ENCODE measurements at regions not wholly inside any gene's neighbourhood (a gene's known extent, or its start where the extent isn't known, plus 50 kb on each side); places are given as distances from the start of the nearest gene placed in this dataset.
"Not testable (repeated sequence)": the region's sequence is repeated elsewhere in the genome, so short reads cannot be mapped to it uniquely, and the experiment has no call there.

DNA sequence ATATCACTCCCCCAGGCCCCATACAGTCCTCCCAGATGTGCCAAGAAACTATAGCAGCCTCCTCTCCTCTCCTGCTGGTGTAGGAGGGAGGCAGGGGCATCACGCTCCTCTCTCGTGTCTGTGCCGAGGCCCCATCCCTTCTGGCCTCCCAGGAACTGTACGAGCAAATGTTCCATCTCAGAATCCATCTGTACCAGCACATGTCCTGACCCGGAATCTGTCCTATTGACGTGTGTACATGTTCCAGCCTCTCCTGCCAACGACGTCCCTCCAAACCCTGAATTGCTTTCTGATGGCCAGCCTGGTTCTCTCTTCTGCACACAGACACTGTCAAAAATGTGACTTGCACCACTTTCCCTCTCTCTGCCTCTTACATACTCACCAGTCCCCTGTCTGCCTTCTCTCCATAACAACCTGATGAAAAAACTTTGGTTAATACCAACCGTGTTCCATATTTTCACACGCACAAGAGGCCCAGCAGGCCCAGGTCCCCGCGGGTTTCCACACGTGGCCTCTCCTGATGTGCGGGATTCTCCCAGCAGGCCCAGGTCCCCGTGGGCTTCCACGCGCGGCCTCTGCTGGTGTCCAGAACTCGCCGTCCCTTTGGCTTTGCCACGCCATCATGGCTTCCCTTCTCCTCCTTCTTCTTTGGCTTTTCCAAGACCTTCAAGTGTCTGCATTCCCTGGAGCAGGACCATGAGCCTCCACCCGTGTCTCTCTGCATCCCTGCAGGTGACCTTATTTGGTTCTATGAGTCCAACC, 125.2 kb upstream of the THBS2 start:
- DNase-seq = no peak

DNA sequence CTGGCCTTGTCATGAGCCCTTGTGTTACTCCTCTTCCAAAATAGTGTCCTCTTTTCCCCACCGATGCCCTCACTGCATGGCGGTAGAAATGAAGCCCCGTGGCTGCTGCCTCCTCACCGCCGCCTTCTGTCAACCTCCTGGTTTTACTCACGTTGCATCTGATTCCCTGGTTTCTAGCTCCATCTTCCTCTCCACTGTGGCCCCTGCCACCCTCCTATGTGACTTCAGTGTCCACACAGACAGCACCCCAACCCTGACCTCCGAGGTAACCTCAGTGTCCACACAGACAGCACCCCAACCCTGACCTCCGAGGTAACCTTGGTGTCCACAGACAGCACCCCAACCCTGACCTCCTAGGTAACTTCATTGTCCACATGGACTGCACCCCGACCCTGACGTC, 122.8 kb upstream of the THBS2 start:
- no peak for DNase-seq

DNA sequence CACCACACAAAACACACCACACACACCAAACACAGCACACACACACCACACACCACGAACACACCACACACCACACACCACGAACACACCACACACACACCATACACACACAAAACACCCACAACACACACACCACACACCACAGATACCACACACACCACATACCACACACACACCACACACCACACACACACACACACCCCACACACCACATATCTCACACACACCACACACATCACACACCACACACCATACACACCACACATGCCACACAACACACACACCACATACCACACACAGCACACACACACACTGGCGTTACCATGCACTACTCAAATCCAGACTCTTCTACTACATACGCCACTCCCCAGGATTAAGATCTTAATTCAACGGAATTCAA, 118.9 kb upstream of the THBS2 start:
- no peak for DNase-seq

DNA sequence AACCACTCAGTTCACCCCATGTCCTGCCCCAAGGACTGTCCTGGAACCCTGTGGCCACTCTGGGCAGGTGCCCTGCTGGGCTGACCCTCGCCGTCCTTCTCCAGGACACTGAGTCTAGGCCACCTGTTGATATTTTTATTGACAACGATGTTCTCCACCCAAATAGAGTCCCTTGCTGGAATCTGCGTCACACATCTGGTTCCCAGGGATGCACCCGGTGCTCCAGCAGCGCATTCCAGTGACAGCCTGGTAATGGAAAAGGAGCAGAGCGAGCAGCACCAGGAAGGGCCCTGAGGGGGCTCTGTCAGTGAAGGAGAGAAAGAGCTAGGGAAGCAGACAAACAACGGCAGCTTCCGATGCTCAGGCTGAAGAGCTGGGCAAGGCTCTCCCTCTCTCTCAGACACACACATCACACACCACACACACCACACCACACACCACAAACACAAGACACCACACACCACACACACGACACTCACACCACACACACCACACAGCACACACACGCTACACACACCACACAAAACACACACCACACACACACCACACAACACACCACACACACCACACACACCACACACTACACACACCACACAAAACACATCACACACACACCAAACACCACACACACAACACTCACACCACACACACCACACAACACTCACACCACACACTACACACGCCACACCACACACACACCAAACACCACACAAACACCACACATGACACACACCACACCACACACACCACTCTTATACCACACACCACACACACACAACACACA, 117.9 kb upstream of the THBS2 start:
- DNase-seq = peak; percentile 62

DNA sequence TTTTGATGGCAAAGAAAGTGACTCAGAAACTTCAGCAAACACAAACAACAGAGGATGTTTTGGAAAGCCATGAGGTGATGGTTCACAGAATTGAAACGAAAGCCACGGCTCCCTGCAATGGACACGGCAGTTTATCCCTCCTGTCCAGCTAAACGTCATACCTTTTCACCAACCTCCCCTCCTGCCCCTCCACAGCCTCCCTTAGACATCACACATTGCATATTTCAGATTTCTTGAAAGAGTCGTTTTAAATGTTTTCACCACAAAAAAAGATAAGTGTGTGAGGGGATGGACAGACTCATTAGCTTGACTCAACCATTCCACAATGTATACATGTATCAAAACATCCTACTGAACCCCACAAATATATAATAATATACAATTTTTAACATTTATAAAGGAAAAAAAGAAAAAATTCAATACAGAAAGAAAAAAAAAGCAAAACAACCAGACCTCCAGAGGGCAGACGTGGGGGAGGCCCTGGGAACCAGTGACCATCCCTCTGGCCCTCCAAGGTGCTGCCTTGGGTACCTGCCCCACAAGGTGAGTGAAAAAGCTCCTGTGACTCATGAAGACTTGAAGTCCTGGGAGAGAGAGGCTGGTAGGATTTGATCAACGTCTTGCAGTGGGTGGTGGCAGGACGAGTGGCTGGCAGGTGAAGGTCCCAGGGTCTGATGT, 117.2 kb upstream of the THBS2 start:
- DNase-seq = no peak

DNA sequence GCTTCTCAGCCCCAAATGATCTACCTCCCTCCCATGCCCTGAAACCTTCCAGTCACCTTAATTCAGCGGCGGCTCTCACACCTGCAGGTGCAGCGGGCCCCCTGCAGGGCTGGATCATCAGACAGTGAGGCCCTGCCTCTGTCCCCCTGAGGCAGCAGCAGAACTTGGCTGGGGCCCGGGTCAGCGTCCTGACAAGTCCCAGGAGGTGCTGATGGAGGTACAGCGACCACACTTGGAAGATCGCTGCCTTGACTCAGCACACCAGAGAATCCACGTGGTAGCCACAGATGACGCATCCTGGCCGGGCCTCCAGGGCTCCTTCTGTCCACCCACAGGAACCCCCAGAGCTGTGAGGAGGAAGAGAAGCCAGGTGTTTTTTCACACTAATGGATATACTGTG, 116.4 kb upstream of the THBS2 start:
- DNase-seq = no peak

DNA sequence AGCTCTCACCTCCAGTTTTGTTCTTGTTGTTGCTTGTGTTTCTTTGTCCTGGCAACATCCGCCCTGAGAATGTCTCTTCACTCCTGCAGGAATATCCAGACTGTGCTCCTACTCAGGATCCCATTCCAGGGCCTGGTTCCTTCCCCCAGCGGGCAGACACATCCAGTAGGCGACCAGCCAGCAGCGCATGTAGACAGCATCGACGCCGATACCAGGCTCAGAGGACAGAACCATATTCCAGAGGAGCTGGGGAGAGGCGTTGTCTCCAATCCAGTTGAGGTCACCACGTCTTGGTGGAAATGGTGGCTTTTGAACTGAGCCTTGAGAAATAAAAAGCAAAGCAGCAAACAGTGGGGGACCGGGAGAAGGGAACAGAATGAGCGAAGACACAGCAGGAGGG, 114.6 kb upstream of the THBS2 start:
- no peak for DNase-seq

DNA sequence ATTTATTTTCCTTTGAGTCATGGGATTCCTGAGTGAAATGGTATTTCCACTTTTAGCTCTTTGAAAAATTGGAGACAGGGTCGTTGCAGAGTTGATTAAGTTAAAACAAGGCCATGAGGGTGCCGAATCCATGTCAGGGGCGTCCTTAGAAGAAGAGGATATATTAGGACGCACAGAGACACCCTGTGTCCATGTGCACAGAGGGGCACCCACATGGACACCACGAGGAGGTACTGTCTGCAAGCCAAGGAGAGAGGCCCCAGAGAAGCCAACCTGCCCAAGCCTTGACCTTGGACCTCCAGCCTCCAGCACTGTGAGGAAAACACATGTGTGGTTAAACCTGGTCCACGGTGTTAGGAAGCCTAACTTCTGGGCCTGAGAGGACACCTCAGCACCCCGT, 113.9 kb upstream of the THBS2 start:
- DNase-seq = no peak

DNA sequence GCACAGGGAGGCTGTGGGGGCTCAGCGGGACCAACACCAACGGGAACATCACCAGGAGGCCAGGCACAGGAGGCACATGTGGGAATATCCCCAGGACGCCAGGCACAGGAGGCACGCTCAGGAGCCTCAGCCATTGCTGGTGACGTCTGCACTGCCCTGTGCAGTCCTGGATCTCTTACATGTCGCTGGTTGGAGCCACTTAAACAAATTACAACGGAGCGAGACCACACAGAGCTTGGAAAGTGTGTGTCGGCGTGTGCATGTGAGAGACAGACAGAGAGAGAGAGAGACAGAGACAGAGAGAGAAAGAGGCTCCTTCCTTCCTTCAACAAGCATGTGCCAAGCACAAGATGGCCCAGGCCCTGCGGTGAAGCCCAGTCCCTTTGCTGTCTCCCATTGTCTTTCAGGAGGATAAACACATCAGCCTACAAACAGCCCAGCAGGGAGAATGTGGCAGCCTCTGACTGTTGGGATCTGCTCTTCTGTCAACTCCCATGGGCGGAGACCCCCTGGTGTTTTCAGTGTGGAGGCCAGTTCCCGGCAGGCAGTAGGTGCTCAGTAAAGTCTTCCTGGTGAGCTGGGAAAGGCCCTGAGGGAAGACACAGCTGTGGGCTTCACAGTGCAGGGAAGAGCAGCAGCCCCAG, 112.7 kb upstream of the THBS2 start:
- DNase-seq = no peak

DNA sequence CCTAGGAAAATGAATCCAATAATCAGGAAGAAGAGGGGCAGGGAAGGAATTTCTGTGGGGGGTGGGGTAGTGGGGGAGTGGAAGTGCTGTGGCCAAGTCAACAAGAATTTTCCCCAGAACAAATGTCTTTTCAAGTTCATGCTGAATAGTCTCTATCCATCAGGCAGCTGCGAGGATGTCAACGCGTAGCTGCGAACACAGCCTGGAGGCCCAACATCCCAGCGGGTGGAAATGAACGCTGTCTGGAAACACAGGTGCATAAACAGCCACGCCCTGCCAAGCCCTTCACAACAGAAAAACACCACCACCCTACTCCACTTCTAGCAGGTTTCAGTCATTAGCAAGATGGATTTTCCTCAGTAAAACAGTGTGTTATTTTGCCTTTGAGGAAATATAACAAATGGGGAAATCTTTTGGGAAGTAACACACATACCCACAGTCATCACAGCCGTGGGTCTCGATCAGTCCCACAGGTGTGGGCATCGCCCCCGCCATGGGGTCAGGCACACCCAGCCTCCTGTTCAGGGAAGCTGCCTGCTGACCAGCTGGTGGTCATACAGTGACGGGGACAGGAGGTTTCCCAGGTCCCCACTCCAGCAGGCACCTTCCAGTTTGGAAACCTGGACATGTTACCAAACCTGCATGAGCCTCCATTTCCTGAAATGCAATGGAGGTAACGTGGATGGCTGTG, 112.1 kb upstream of the THBS2 start:
- no peak for DNase-seq

DNA sequence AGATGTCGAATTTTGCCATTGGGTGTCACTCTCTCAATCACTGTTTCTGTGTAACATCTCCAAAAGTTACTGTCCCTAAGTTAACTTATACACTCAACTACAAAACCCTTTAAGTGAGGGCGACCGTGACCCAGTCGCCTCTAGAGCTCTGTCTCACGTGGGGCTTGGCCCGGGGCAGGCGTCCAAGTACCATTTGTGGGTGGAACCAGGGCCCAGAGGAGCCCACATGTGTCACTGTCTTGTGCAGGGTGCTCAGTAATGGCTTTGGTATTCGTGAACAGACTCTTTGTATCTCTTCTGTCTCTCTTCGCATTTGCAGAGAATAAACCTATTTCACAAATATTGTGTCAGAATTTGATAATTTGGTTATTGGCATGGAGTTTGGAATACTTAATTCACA, 109.9 kb upstream of the THBS2 start:
- DNase-seq = peak; percentile 48

DNA sequence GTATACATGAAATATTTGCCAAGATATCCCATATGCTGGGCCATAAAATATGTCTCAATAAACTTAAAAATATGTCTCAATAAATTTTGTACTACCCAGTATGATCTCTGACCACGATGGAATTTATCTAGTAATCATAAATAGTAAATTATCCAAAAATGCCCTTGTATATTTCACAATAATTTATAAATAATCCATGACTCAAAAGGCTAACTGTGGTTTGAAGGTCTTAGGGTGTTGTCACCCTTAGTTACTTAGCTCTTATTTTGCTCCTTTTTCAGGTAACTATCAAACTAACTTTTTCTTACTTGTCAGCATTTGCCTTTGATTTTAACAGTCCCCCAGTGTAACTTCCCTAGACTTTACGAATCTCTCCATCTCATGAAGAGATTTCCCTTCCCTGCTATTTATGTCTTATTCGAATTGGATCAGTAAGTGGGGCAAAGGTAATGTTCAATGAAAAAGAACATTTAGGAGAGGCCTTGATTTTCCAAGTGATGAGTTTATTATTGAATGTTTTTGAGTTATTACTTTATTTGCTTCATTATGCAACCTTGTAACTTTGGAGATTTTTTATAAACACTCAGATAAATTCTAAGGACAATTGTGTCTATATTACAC, 109.0 kb upstream of the THBS2 start:
- DNase-seq = peak; percentile 39

DNA sequence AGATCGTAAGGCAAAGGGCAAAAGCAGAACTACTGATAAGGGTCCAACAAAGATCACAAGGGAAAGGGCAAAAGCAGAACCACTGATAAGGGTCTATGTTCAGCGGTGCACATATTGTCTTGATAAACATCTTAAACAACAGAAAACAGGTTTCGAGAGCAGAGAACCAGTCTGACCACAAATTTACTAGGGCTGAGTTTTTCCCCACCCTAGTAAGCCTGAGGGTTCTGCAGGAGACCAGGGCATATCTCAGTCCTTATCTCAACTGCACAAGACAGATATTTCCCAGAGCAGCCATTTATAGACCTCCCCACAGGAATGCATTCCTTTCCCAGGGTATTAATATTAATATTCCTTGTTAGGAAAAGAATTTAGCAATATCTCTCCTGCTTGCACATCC, 101.4 kb upstream of the THBS2 start:
- not testable (repeated sequence) for DNase-seq

DNA sequence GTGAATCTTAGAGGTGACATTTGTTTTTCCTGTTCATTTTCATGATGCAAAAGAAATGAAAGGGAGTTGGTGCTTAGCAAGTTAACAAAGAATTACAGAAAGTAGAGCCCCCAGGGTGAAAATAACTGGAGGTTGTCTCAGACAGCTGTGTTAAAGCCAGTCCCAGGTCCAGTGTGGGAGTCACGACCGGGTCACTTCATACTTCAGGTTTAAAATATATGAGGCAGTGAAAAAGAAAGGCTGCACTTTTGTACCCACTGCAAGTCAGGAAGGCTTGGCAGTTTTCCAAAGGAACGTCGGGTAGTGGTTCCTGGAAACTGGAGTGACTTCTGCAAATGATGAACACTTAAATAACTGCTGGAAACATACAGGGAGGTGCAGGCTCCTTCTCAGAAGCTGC, 91.5 kb upstream of the THBS2 start:
- peak; percentile 32 for DNase-seq

DNA sequence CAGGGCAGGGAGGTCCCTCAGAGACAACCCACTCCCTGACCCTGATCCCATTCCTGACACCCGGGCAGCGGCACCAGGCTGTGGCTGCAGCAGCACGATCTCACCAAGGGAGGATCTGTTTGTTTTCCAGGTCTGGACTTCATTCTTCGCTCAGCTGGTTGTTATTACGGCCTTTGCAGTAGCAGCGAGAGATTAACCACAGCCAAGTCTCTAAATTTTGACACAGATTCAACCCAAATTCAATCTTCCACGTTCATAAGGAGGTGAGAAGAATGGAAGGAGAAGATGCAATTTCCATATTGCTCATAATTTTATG, 91.1 kb upstream of the THBS2 start:
- peak; percentile 32 for DNase-seq

DNA sequence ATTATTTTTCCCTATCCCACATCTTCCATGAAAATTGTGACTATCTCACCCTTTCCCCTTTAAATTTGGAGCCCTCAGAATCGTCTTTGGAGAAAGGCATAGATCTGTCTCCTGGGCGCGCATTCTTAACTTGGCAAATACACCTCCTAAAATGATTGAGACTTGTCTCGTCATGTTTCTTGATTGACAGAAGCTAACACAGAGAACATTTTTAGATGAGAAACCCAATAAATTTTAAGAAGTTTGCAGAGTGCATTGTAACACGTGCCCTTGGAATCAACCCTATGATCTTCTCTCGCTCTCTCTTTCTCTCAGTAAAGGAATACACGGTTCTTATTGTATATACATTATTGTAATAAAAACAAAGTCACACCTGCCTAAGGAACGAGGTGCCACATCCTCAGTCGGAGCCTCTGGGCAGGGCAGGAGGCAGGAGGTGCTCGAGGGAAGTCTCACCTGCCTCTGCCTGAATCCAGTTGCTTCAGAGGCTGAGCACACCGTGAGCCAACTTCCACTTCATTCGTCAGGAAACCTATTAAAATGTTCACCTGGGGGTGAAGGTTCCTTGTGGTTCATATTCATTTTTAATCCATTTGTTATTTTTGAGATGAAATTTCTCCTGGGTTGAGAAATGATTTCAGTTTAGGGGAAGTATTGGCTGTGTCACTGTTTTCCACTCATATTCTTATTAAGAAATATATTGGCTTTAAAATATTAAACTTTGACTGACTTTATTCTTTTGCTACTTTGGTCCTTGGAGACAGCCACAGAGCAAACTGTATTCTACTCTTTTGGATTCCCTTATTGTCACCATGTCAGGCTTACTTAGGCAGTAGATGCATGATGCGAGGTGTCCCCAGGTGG, 90.5 kb upstream of the THBS2 start:
- DNase-seq = no peak

DNA sequence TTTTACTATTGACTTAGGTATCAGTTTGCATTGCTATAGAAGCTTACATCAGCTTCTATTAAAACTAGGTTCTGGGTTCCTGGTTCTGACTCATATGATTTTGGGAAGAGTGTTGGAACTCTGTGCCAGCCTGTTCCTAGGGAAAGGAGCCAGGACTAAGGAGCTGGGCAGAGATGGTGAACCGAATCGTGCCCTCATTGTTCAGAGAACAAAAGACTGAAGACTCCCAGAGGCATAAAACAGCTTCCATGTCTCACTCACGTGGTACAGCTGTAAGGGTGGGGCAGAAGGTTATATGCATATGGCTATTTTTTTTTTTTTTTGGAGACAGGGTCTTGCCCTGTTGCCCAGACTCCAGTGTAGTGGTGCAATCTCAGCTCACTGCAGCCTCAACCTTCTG, 89.1 kb upstream of the THBS2 start:
- DNase-seq = no peak

DNA sequence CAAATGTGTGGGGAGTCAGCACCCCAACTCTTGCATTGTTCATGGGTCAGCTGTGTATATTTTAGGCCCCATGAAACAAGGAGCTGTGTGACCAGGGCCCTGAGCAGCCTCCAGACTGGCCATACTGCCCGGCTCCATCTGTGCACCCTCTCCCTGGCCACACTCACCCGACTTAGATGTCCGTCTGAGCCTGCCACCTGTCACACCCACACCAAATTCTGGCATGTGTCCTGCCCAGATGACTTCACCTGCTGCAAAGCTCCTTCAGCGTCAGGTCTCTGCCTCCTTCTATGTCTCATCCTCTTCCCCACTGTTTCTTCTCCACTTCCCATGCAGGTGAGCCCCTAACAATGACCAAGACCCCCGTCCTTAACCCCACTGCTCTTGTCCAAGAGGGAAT, 88.1 kb upstream of the THBS2 start:
- no peak for DNase-seq

DNA sequence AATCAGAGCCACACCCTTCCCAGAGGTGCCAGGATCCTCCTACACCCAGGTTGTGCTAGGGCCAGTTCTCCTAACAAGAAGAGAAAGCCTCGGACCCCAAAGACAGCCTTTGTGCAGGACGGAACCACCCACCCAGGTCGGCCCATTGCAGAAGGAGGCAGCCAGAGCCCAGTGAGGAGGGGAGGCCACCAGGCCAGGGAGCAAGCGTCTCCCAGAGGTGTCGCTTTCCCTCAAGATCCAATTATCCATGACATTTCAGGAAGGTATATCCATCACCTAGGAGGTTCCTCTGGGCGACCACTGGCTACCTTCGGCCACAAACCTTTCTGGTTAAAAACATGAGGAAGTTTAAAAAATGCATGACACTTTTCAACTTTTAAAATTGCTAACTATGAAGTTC, 87.4 kb upstream of the THBS2 start:
- DNase-seq = no peak

DNA sequence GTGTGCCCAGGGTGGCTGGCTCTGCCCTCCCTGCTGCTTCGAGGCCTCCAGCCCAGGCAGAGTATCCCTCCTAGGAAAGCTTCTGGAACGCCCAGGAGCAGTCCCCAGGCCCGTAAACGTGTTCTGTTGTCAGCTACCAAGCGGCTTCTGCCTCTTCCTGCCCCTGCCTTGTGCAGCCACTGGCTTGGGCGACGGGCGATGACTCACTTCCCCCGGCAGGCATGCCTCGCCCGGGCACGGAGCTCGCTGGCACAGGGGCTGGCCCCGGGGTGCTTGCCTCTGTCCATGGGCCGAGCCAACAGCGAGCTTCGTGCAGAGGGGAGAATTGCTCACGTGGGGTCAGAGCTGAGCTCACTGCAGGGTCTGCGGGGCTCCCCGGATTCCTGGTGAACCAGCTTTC, 86.7 kb upstream of the THBS2 start:
- no peak for DNase-seq

DNA sequence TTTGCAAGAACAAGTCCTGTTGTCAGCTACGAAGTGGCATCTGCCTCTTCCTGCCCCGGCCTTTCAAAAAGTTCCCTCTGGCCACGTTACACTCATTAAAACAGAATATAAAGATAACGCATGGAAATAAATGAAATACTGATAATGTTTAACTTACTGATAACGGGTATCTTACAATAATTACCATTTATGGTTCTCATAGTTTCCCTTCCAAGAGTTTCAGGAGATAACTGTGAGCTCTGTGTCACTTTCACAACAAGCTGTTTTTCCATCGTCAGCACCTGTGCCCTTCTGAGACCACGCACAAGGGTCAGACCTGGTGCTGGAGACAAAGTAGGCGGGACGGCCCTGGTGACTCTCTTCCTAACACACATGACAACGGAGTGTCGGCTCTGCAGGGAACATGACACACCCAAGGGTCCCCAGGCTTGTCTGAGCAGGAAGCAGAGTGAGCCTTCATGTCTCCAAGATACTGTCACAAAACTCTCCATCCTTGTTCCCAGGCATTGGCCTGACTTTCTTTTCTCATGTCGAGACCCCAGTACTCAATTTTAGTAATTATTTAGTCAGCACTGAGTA, 86.2 kb upstream of the THBS2 start:
- no peak for DNase-seq
